ENCODE measurements at regions not wholly inside any gene's neighbourhood (a gene's known extent, or its start where the extent isn't known, plus 50 kb on each side); places are given as distances from the start of the nearest gene placed in this dataset.
"Not testable (repeated sequence)": the region's sequence is repeated elsewhere in the genome, so short reads cannot be mapped to it uniquely, and the experiment has no call there.

DNA sequence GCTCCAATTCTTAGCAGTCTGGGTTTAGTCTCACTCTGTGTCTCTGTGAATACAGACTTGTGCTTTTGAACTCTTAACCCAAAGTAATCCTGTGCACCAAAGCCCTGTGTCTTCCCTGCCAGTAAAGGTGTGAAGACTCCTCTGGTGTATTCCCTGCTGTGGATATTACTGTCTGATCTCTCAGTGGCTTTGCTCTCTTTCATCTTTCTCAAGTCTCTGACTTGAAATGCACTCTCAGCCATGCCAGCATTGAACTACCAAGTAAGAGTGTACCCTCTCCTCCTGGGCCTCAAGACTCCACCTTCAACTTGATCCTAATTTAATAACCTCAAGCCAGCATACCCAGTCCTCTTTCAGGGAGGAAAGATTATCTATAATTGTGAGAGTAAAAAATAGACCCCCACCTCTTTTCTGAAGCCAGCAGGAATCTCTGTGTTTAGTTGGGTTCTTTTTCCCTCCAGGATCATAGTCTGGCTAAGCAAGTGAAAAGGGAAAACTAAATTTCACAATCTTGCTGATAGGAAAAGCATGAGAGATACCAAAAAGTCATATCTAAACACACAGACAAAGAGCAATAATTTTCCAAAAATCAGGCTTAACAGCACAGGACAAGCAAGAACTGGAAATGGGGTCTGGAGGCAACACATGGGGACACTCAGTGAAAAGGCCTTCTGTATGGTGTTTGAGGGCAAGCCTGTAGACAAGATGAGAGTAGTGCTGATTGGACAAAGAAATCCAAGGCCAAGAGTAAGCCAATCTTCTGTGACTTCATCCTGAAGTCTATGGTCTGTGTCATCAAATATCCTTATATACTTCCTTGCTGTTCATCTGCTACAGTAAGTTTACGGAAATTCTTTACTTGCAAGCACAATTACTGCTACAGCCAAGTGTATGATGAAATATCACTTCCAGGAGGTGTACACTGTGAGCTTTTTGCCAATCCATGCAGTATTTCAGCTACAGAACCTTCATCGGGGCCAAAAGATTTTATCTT lies 296.1 kb upstream of the TGFBR2 start:
- Mint-ChIP-seq H3K4me3 (no peak overlapping the region), H3K4me1 (peaks cover 0 to 7% (median 0%) of the 10 kb centered on the region in 3 donors), H3K27ac (peak overlapping the region in 2 of 6 donors; percentile 30 to 37), H3K27me3 (no peaks in the 10 kb centered on the region), H3K36me3 (no peaks in the 10 kb centered on the region), H3K9me3 (peaks cover 2 to 10% (median 4%) of the 10 kb centered on the region in 7 donors)
- DNase-seq (no peak), ATAC-seq (ENCODE audit: low read depth in 2 of 2) (no peak)

DNA sequence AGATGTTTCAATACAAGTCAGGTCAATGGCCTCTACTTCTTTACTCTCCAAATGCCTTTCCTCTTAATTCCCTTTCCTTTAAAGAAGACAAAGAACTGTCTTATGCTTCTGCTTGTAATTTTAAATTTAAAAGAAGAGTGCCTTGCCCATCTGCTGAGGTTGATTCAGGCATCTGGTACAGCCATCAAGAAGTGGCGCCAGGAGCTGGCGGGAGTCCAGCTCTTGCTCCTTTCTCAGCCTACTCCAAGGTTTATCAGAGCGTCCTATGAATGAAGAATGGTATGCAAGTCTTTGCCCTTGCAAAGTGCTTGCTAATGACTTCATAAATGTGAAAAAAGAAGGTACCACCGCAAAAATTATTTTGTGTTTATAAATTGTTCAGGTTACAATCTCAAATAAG lies 294.6 kb upstream of the TGFBR2 start:
- Mint-ChIP-seq H3K36me3 (no peaks in the 10 kb centered on the region), H3K4me3 (no peak overlapping the region), H3K4me1 (peaks cover 0 to 8% (median 0%) of the 10 kb centered on the region in 3 donors), H3K27me3 (no peaks in the 10 kb centered on the region), H3K9me3 (peaks cover 0 to 2% (median 0%) of the 10 kb centered on the region in 7 donors), H3K27ac (no peak overlapping the region)
- no peak for ATAC-seq (ENCODE audit: low read depth in 2 of 2)
- DNase-seq: no peak

DNA sequence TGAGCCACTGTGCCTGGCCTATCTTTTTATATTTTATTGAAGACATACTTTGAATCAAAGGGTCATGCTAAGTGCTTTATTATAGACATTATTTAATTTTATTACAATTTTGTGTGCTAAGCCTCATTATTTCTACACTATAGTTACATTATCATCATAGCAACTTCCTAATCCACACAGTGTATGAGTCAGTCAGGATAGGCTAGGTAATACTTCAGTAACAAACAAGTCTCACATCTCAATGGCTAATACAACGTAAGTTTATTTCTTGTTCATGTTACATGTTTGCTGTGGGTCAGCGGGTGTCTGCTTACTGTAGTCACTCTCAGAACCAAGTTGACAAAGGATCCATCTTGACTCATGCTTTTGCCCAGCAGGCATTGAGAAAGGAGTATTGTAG lies 292.6 kb upstream of the TGFBR2 start:
- DNase-seq (no peak), ATAC-seq (ENCODE audit: low read depth in 2 of 2) (no peak)
- no peaks in the 10 kb centered on the region for H3K27me3 Mint-ChIP-seq
- H3K27ac Mint-ChIP-seq: no peak overlapping the region
- no peaks in the 10 kb centered on the region for H3K36me3 Mint-ChIP-seq
- H3K4me3 Mint-ChIP-seq: no peak overlapping the region
- peaks cover 0 to 8% (median 0%) of the 10 kb centered on the region in 3 donors for H3K4me1 Mint-ChIP-seq
- no peaks in the 10 kb centered on the region for H3K9me3 Mint-ChIP-seq

DNA sequence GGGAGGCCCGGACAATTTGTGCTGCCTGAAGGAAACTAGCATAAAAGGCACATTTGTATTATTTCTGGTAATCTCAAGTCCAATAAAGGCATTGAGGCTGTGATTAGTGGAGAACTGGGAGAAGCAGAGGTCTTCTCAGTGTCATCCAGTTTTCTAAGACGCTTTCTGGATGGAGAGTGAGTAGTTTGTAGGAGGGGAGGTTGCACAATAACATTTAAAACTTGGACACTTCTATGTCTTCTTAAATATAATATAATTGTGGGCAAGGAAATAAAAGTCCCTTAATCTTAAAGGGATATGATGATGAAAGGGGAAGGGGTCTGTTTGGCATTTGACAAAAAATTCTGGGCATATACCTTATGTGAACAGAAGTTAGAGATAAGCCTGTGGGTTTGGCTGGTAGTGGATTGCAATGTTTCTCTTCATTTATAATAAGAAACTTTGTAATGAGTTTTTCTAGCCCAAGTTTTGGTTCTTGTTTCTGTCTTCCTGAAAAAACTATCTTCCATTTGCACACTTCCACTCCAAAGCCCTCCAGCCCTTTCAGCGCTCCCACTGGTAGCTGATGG lies 291.6 kb upstream of the TGFBR2 start:
- H3K4me3 Mint-ChIP-seq: no peak overlapping the region
- no peak for ATAC-seq (ENCODE audit: low read depth in 2 of 2)
- DNase-seq: no peak
- H3K4me1 Mint-ChIP-seq: peaks cover 4 to 13% (median 5%) of the 10 kb centered on the region in 3 donors
- H3K27ac Mint-ChIP-seq: peak overlapping the region in 1 of 6 donors; percentile 39
- H3K9me3 Mint-ChIP-seq: no peaks in the 10 kb centered on the region
- no peaks in the 10 kb centered on the region for H3K27me3 Mint-ChIP-seq
- no peaks in the 10 kb centered on the region for H3K36me3 Mint-ChIP-seq

DNA sequence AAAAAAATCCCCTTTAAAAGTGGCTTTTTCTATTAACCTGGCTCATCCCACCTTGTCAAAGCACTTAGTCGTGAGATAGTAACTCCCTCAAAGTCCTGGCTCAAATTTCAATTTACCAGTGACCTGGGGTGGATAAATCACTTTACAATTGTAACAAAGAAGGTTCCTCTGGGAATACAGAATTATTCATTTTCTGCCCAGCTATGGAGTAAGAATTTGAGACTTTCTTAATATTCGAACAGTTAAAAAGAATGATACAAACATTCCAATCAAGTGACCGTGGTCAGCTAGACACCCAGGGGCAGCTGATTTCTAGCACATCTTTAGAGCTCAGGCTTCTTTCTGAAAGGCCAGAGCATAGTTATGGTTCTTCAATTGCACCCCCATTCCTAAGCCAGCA lies 291.0 kb upstream of the TGFBR2 start:
- Mint-ChIP-seq H3K27me3 (no peaks in the 10 kb centered on the region), H3K4me3 (no peak overlapping the region), H3K9me3 (no peaks in the 10 kb centered on the region), H3K36me3 (no peaks in the 10 kb centered on the region), H3K4me1 (peaks cover 6 to 19% (median 10%) of the 10 kb centered on the region in 3 donors), H3K27ac (no peak overlapping the region)
- ATAC-seq (ENCODE audit: low read depth in 2 of 2) (no peak), DNase-seq (no peak)

DNA sequence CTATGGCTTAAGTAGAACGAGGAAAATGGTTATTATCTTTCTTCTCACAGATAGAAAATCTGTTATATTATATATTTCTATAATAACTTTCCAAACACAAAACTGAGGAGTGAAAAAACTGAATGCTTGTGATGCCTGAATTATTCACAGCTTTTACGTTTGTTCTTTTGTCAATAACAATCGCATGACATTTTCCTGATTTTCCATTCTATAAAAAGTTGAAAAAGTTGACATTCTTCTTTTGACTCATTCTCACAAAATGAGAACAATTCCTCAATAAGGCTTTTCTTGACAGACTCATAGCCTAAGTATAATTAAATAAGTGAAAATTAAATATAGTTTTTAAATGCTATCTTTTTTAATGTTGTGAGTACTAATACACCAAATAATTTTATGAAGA lies 288.8 kb upstream of the TGFBR2 start:
- no peak for ATAC-seq (ENCODE audit: low read depth in 2 of 2)
- Mint-ChIP-seq H3K4me1 (peaks cover 6 to 21% (median 10%) of the 10 kb centered on the region in 3 donors), H3K4me3 (no peak overlapping the region), H3K36me3 (no peaks in the 10 kb centered on the region), H3K9me3 (peaks cover 0 to 3% (median 0%) of the 10 kb centered on the region in 7 donors), H3K27ac (no peak overlapping the region), H3K27me3 (no peaks in the 10 kb centered on the region)
- no peak for DNase-seq

DNA sequence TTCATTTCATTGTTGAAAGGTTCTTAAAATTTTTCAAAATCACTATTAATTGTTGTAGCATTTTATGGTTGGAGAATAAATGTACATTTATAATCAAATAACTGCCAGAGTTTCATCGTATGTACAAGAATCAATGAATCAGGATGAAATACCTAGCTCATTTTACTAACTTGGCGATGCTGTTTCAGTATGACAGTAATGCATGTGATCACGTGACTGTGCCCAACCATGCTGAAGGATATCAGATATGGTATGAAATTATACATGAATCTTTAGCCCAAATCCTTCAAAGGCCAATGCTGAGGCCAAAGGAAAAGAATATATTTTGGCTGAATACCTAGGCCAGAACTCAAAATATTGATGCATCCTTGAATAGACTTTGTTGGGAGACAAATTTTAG lies 288.3 kb upstream of the TGFBR2 start:
- no peak overlapping the region for H3K4me3 Mint-ChIP-seq
- H3K9me3 Mint-ChIP-seq: peaks cover 0 to 3% (median 2%) of the 10 kb centered on the region in 7 donors
- H3K4me1 Mint-ChIP-seq: peaks cover 6 to 21% (median 10%) of the 10 kb centered on the region in 3 donors
- DNase-seq: no peak
- H3K36me3 Mint-ChIP-seq: no peaks in the 10 kb centered on the region
- no peak overlapping the region for H3K27ac Mint-ChIP-seq
- ATAC-seq (ENCODE audit: low read depth in 2 of 2): no peak
- H3K27me3 Mint-ChIP-seq: no peaks in the 10 kb centered on the region

DNA sequence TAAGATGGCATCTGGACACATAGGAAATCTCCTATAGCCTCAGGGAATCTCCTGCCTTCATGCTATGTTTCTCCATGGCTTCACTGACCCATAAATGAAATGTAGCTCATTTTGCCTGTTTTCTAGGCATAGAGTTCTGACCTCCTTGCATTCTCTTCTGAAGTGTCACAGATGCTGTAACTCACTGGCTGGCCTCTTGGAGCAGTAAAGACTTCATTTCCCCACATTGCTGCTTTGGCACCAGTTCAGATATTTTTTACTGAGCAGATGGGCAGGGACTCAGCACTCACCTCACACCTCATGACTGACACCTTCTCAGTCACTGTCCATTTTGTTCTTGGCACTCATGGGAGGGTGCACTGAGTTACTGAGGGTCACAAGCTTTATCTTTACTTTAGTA lies 286.7 kb upstream of the TGFBR2 start:
- Mint-ChIP-seq H3K27me3 (no peaks in the 10 kb centered on the region), H3K4me1 (peaks cover 6 to 20% (median 10%) of the 10 kb centered on the region in 3 donors), H3K9me3 (peaks cover 0 to 6% (median 3%) of the 10 kb centered on the region in 7 donors), H3K4me3 (no peak overlapping the region), H3K36me3 (no peaks in the 10 kb centered on the region), H3K27ac (peak overlapping the region in 1 of 6 donors; percentile 26)
- DNase-seq (peak; percentile 47), ATAC-seq (ENCODE audit: low read depth in 2 of 2) (peak; percentile 96 to 98)

DNA sequence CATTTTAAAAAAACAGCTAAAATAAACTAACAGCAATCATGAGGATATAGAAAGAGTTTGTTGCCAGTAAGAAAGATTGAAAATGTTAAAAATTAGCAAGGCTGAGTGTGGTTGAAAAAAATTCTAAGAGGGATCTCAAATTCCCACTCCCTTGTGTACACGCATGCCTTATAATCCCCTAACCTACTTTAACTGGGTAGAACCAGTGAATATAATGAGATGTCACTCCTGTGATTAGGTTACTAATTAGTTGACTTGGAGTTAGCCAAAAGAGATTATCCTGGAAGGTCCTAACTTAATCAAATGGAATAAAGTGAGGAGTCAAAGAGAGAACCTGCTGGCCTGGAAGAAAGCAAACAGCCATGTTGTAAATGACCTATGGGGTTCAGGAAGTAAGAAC lies 286.0 kb upstream of the TGFBR2 start:
- H3K27ac Mint-ChIP-seq: peak overlapping the region in 3 of 6 donors; percentile 26 to 54 (median 32)
- H3K36me3 Mint-ChIP-seq: no peaks in the 10 kb centered on the region
- peaks cover 0 to 6% (median 3%) of the 10 kb centered on the region in 7 donors for H3K9me3 Mint-ChIP-seq
- no peak for DNase-seq
- H3K27me3 Mint-ChIP-seq: no peaks in the 10 kb centered on the region
- peaks cover 6 to 13% (median 10%) of the 10 kb centered on the region in 3 donors for H3K4me1 Mint-ChIP-seq
- no peak overlapping the region for H3K4me3 Mint-ChIP-seq
- ATAC-seq (ENCODE audit: low read depth in 2 of 2): no peak

DNA sequence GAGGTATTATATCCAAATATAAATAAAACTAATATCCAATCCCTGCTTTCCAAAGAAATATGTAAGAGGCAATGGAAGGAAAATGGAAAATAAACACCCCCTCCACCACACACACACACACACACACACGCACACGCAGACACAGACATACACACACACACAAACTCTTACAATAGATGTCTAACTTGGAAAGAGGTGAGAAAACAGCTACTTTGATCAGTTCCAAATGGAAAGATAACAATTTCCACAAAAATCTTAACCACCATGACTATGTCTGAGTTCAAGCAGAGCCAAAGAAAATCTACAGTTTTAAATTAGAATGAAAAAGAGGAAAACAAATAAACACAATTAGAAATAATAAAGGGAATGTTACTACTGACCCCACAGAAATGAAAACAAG lies 285.3 kb upstream of the TGFBR2 start:
- no peak for DNase-seq

DNA sequence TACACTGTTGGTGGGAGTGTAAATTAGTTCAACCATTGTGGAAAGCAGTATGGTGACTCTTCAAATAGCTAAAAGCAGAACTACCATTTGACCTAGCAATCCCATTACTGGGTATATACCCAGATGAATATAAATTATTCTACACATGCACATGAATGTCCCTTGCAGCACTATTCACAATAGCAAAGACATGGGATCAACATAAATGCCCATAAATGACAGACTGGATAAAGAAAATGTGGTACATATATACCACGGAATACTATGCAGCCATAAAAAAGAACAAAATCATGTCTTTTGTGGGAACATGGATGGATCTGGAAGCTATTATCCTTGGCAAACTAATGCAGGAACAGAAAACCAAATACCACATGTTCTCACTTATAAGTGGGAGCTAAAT lies 282.8 kb upstream of the TGFBR2 start:
- ATAC-seq (ENCODE audit: low read depth in 2 of 2); H3K4me3 Mint-ChIP-seq; H3K27me3 Mint-ChIP-seq; H3K9me3 Mint-ChIP-seq; DNase-seq; H3K27ac Mint-ChIP-seq; H3K36me3 Mint-ChIP-seq: not testable (repeated sequence)
- H3K4me1 Mint-ChIP-seq: peaks cover 6 to 13% (median 10%) of the 10 kb centered on the region in 3 donors

More for the DNA sequence above, 285.3 kb upstream of the TGFBR2 start:
- no peak for ATAC-seq (ENCODE audit: low read depth in 2 of 2)
- H3K4me3 Mint-ChIP-seq: no peak overlapping the region
- no peaks in the 10 kb centered on the region for H3K36me3 Mint-ChIP-seq
- peaks cover 0 to 6% (median 3%) of the 10 kb centered on the region in 7 donors for H3K9me3 Mint-ChIP-seq
- H3K27me3 Mint-ChIP-seq: no peaks in the 10 kb centered on the region
- H3K4me1 Mint-ChIP-seq: peaks cover 6 to 13% (median 10%) of the 10 kb centered on the region in 3 donors
- H3K27ac Mint-ChIP-seq: peak overlapping the region in 1 of 6 donors; percentile 51

DNA sequence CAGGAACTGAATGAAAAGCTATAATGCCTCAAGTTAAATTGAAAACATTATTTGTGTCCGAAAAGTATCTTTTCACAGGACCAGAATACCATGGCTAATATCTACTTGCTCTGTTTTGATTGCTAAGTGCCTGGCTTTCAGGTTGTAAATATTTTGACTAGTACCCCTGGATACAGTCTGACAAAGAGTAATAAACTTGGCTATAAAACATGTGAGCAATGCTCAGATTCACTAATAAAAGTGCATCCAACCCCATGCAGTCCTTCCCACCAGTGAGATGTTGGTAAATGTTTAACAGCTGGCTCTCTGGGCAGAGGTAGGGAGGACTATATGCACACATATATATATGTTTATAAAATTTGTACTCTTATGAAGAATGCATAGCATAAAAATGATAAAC lies 281.8 kb upstream of the TGFBR2 start:
- no peak for DNase-seq
- Mint-ChIP-seq H3K4me3 (no peak overlapping the region), H3K36me3 (no peaks in the 10 kb centered on the region), H3K27me3 (no peaks in the 10 kb centered on the region), H3K27ac (no peak overlapping the region), H3K4me1 (peaks cover 5 to 10% (median 8%) of the 10 kb centered on the region in 3 donors), H3K9me3 (peaks cover 0 to 6% (median 3%) of the 10 kb centered on the region in 7 donors)
- ATAC-seq (ENCODE audit: low read depth in 2 of 2): no peak

DNA sequence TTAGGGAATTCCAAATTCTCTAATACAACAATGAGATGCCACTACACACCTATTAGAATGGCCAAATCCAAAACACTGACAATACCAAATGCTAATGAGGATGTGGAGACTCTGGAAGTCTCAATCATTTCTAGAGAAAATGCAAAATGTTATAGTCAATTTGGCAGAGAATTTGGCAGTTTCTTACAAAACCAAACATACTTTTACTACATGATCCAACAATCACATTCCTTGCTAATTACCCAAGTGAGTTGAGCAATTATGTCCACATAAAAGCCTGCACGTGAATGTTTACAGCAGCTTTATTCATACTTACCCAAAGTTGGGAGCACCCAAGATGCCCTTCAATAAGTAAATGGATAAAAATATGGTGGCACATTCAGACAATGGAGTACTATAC lies 278.4 kb upstream of the TGFBR2 start:
- not testable (repeated sequence) for H3K27me3 Mint-ChIP-seq; H3K27ac Mint-ChIP-seq; DNase-seq; H3K36me3 Mint-ChIP-seq; ATAC-seq (ENCODE audit: low read depth in 2 of 2); H3K4me3 Mint-ChIP-seq; H3K9me3 Mint-ChIP-seq
- peaks cover 8 to 11% (median 9%) of the 10 kb centered on the region in 3 donors for H3K4me1 Mint-ChIP-seq

DNA sequence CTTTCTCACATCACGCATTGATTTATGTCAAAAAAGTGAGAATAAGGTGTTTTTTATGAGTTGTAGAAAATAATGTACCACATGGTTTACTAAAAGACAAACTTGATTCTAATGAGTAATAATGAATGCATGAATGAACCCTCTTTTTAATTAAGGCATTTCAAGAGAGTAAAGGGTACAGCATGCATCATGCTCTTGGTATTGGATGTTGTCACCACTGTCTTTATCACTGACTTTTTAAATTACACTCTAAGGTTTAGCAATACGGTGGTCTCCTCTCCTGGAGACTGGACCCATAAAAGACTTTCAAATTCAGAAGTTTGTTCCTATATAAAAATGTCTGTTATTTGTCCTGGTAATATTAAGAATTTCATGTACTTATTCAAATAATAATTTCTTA lies 277.5 kb upstream of the TGFBR2 start:
- ATAC-seq (ENCODE audit: low read depth in 2 of 2); H3K9me3 Mint-ChIP-seq; DNase-seq; H3K27me3 Mint-ChIP-seq; H3K36me3 Mint-ChIP-seq; H3K27ac Mint-ChIP-seq; H3K4me3 Mint-ChIP-seq: not testable (repeated sequence)
- H3K4me1 Mint-ChIP-seq: peaks cover 9 to 14% (median 11%) of the 10 kb centered on the region in 3 donors

Data from naive B cell (primary cell).